HEK293 (cell line): ENCODE measurements at regions not wholly inside any gene's neighbourhood (a gene's known extent, or its start where the extent isn't known, plus 50 kb on each side); places are given as distances from the start of the nearest gene placed in this dataset.

Source experiments
- CTCF ChIA-PET: fragments of 350-600 bp; formaldehyde crosslinking; extraction: SDS; loops from one replicate; lab custom pipeline; 2021; ENCODE audit warnings: antibody characterized with exemption; lab: Yijun Ruan, JAX
- POLR2A ChIA-PET: fragments of 300-600 bp; formaldehyde crosslinking; extraction: SDS; loops from one replicate; lab custom pipeline; 2020; ENCODE audit warnings: antibody characterized with exemption, inconsistent platforms; lab: Yijun Ruan, JAX
- H3K27ac ChIP-seq: fragments of 200-500 bp; sonication (Bioruptor generic); 2 replicates; pipeline ENCODE4 v1.5.1; 2014; ENCODE audit warnings: low read depth, low read length, control low read depth, inconsistent platforms; ENCODE audit errors: extremely low read depth
- H3K36me3 ChIP-seq, 2 experiments: fragments of 200-500 bp in 1 of 2; sonication (Bioruptor generic) in 1 of 2; 1 replicate in 1 of 2; 2 replicates in 1 of 2; pipeline ENCODE4 v1.5.1; 2014 to 2017; ENCODE audit warnings: inconsistent platforms in 2 of 2, low read length in 2 of 2; ENCODE audit not compliant: control insufficient read depth in 2 of 2, insufficient read depth in 1 of 2
- H3K4me1 ChIP-seq: fragments of 200-500 bp; sonication (Bioruptor generic); 2 replicates; pipeline ENCODE4 v1.5.1; 2014; ENCODE audit warnings: mild to moderate bottlenecking, low read length, inconsistent platforms; ENCODE audit not compliant: control insufficient read depth, insufficient read depth
- H3K4me3 ChIP-seq: 2 replicates; pipeline ENCODE4 v1.5.1; 2011; ENCODE audit warnings: low read depth, mild to moderate bottlenecking, control low read depth, low read length, moderate library complexity
- H3K9me3 ChIP-seq: fragments of 200-500 bp; sonication (Bioruptor generic); 2 replicates; pipeline ENCODE4 v1.5.1; 2014; ENCODE audit warnings: low read depth, low read length, inconsistent platforms; ENCODE audit not compliant: control insufficient read depth, insufficient read depth
- KLF7 ChIP-seq: fragments of 450-650 bp; formaldehyde crosslinking; IDR thresholded peaks from 2 replicates; pipeline ENCODE4 v1.5.1; 2016; ENCODE audit warnings: missing biosample characterization, missing genetic modification characterization, borderline replicate concordance
- RBAK ChIP-seq: fragments of 450-650 bp; formaldehyde crosslinking; IDR thresholded peaks from 2 replicates; pipeline ENCODE4 v1.5.1; 2016; ENCODE audit warnings: missing biosample characterization, missing genetic modification characterization
- SCRT1 ChIP-seq: fragments of 450-650 bp; formaldehyde crosslinking; IDR thresholded peaks from 2 replicates; pipeline ENCODE4 v1.5.1; 2016; ENCODE audit warnings: missing biosample characterization, missing genetic modification characterization, borderline replicate concordance
- SP2 ChIP-seq: fragments of 450-650 bp; formaldehyde crosslinking; IDR thresholded peaks from 2 replicates; pipeline ENCODE4 v1.5.1; 2016; ENCODE audit warnings: missing biosample characterization, missing genetic modification characterization
- ZBTB7A ChIP-seq: fragments of 450-650 bp; formaldehyde crosslinking; IDR thresholded peaks from 2 replicates; pipeline ENCODE4 v1.5.1; 2016; ENCODE audit warnings: low read depth, missing biosample characterization, missing genetic modification characterization
- ZNF174 ChIP-seq: fragments of 450-650 bp; formaldehyde crosslinking; IDR thresholded peaks from 2 replicates; pipeline ENCODE4 v1.5.0; 2017; ENCODE audit warnings: missing biosample characterization, mild to moderate bottlenecking, missing genetic modification characterization
- ZNF175 ChIP-seq: fragments of 450-650 bp; formaldehyde crosslinking; IDR thresholded peaks from 2 replicates; pipeline ENCODE4 v1.5.1; 2016; ENCODE audit warnings: missing biosample characterization, missing genetic modification characterization
- ZNF223 ChIP-seq: fragments of 450-650 bp; formaldehyde crosslinking; IDR thresholded peaks from 2 replicates; pipeline ENCODE4 v1.5.1; 2016; ENCODE audit warnings: missing biosample characterization, missing genetic modification characterization
- ZNF24 ChIP-seq: fragments of 450-650 bp; formaldehyde crosslinking; IDR thresholded peaks from 2 replicates; pipeline ENCODE4 v1.5.1; 2016; ENCODE audit warnings: missing biosample characterization, missing genetic modification characterization
- ZNF248 ChIP-seq: fragments of 450-650 bp; formaldehyde crosslinking; IDR thresholded peaks from 2 replicates; pipeline ENCODE4 v1.5.1; 2017; ENCODE audit warnings: missing biosample characterization, missing genetic modification characterization
- ZNF274 ChIP-seq, 2 experiments: fragments of 200-500 bp in 1 of 2; fragments of 450-650 bp in 1 of 2; sonication (Bioruptor generic) in 1 of 2; formaldehyde crosslinking in 1 of 2; IDR thresholded peaks; 2 replicates each; pipeline versions ENCODE4 v1.5.1 to v1.6.1; 2014 to 2016; ENCODE audit warnings: borderline replicate concordance in 1 of 2, inconsistent platforms in 1 of 2, low read length in 1 of 2, missing biosample characterization in 1 of 2, missing genetic modification characterization in 1 of 2
- ZNF302 ChIP-seq: fragments of 450-650 bp; formaldehyde crosslinking; IDR thresholded peaks from 2 replicates; pipeline ENCODE4 v1.5.1; 2016; ENCODE audit warnings: missing biosample characterization, missing genetic modification characterization, low read depth
- ZNF335 ChIP-seq: fragments of 450-650 bp; formaldehyde crosslinking; conservative IDR thresholded peaks from 2 replicates; pipeline ENCODE4 v1.5.1; 2016; ENCODE audit warnings: missing biosample characterization, missing genetic modification characterization
- ZNF366 ChIP-seq: fragments of 450-650 bp; formaldehyde crosslinking; conservative IDR thresholded peaks from 2 replicates; pipeline ENCODE4 v1.5.1; 2016; ENCODE audit warnings: missing biosample characterization, missing genetic modification characterization
- ZNF544 ChIP-seq: fragments of 450-650 bp; formaldehyde crosslinking; IDR thresholded peaks from 2 replicates; pipeline ENCODE4 v1.5.0; 2017; ENCODE audit warnings: missing biosample characterization, missing genetic modification characterization
- ZNF549 ChIP-seq: fragments of 450-650 bp; IDR thresholded peaks from 2 replicates; pipeline ENCODE4 v1.5.1; 2018; ENCODE audit warnings: missing biosample characterization, missing genetic modification characterization, mild to moderate bottlenecking, inconsistent platforms, moderate library complexity
- ZNF555 ChIP-seq: fragments of 450-650 bp; formaldehyde crosslinking; conservative IDR thresholded peaks from 2 replicates; pipeline ENCODE4 v1.5.1; 2017; ENCODE audit warnings: missing biosample characterization, mild to moderate bottlenecking, missing genetic modification characterization, inconsistent platforms
- ZNF571 ChIP-seq: fragments of 450-650 bp; formaldehyde crosslinking; IDR thresholded peaks from 2 replicates; pipeline ENCODE4 v1.5.0; 2017; ENCODE audit warnings: missing biosample characterization, missing genetic modification characterization
- ZNF610 ChIP-seq: fragments of 450-650 bp; formaldehyde crosslinking; IDR thresholded peaks from 2 replicates; pipeline ENCODE4 v1.5.1; 2016; ENCODE audit warnings: missing biosample characterization, missing genetic modification characterization, borderline replicate concordance
- ZNF791 ChIP-seq: fragments of 450-650 bp; formaldehyde crosslinking; IDR thresholded peaks from 2 replicates; pipeline ENCODE4 v1.5.1; 2016; ENCODE audit warnings: missing biosample characterization, missing genetic modification characterization
- TF ChIP-seq, protein P1 (sequence below): fragments of 450-650 bp; formaldehyde crosslinking; IDR thresholded peaks from 2 replicates; pipeline ENCODE4 v1.5.1; 2016; ENCODE audit warnings: missing biosample characterization, missing genetic modification characterization
- TF ChIP-seq, protein P2 (sequence below): fragments of 450-650 bp; formaldehyde crosslinking; conservative IDR thresholded peaks from 2 replicates; pipeline ENCODE4 v1.5.1; 2016; ENCODE audit warnings: low read depth, missing biosample characterization, missing genetic modification characterization

- H3K4me1 ChIP-seq, result no peaks in the 10 kb centered on the region
- no peaks in the 10 kb centered on the region for H3K36me3 ChIP-seq
- H3K4me3 ChIP-seq, result no peak overlapping the region
- CTCF ChIA-PET, result interaction anchor here (0.8 to 1.0 kb wide), 2 partner anchors 10 to 11 kb away, joined by 3 to 4 read pairs; no protein-coding TSS in a partner anchor
- no peak for TF ChIP-seq ZNF223 (tag by site-specific recombination)
- no peak for TF ChIP-seq ZBTB7A
- TF ChIP-seq ZNF549 (tag by site-specific recombination), result no peak
- TF ChIP-seq SP2 (tag by site-specific recombination), result no peak
- TF ChIP-seq ZNF610 (tag by site-specific recombination), result no peak
- TF ChIP-seq KLF7 (tag by site-specific recombination), result no peak
- TF ChIP-seq, protein P1, sequence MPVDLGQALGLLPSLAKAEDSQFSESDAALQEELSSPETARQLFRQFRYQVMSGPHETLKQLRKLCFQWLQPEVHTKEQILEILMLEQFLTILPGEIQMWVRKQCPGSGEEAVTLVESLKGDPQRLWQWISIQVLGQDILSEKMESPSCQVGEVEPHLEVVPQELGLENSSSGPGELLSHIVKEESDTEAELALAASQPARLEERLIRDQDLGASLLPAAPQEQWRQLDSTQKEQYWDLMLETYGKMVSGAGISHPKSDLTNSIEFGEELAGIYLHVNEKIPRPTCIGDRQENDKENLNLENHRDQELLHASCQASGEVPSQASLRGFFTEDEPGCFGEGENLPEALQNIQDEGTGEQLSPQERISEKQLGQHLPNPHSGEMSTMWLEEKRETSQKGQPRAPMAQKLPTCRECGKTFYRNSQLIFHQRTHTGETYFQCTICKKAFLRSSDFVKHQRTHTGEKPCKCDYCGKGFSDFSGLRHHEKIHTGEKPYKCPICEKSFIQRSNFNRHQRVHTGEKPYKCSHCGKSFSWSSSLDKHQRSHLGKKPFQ (tag by site-specific recombination), result no peak
- no peak for TF ChIP-seq ZNF248
- H3K9me3 ChIP-seq, result no peaks in the 10 kb centered on the region
- POLR2A ChIA-PET, result no interaction called here
- H3K27ac ChIP-seq, result no peak overlapping the region
These were observed 107.0 kb upstream of the AKIP1 start for GRCh38 chr11:8803973-8804372.

- H3K36me3 ChIP-seq, result no peaks in the 10 kb centered on the region
- POLR2A ChIA-PET, result no interaction called here
- no peaks in the 10 kb centered on the region for H3K4me1 ChIP-seq
- CTCF ChIA-PET, result interaction anchor here (1.0 kb wide), 1 partner anchor 14 kb away, joined by 3 read pairs; no protein-coding TSS in a partner anchor
- no peak for TF ChIP-seq ZNF571 (tag by site-specific recombination)
- no peak for TF ChIP-seq ZNF175 (tag by site-specific recombination)
- TF ChIP-seq ZNF274 (IDR thresholded peaks at IDR 0.05; ENCODE audit: low read length), result no peak
- no peak for TF ChIP-seq ZNF274 (tag by site-specific recombination; IDR thresholded peaks at IDR 0.05; ENCODE audit: borderline replicate concordance)
- TF ChIP-seq ZNF24 (tag by site-specific recombination), result no peak
- no peak for TF ChIP-seq ZNF366 (tag by site-specific recombination)
- no peak for TF ChIP-seq RBAK (tag by site-specific recombination)
- no peak overlapping the region for H3K27ac ChIP-seq
- H3K4me3 ChIP-seq, result no peak overlapping the region
- no peaks in the 10 kb centered on the region for H3K9me3 ChIP-seq
These were observed 105.7 kb upstream of the AKIP1 start for GRCh38 chr11:8805296-8805695.

DNA sequence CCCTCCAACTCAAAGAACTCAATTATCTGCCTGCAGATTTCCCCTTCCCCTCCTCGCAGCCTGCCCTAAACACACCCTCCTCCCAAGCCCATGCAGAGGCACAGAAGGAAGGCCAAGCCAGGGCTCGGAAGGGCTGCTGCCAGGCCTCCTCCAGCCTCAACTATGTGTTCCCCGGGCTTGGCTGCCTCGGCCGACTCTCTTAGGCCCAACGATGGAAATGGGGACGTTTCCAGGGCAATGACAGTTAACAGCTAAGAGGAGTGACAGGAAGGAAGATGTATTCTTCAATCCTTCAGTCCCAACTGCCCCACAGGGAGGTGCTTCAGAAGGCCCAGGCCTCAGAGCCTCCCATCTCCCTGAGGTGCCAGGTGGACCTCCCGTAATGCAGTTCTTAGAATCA is 104.0 kb upstream of the AKIP1 start:
- H3K27ac ChIP-seq, result no peak overlapping the region
- no peaks in the 10 kb centered on the region for H3K36me3 ChIP-seq
- no peak for TF ChIP-seq SP2 (tag by site-specific recombination)
- TF ChIP-seq ZNF302 (tag by site-specific recombination), result no peak
- H3K4me3 ChIP-seq, result no peak overlapping the region
- ChIA-PET POLR2A (no interaction called here), CTCF (no interaction called here)
- no peaks in the 10 kb centered on the region for H3K9me3 ChIP-seq
- no peaks in the 10 kb centered on the region for H3K4me1 ChIP-seq

- Histone ChIP-seq H3K36me3 (no peaks in the 10 kb centered on the region), H3K9me3 (no peaks in the 10 kb centered on the region), H3K27ac (no peak overlapping the region), H3K4me1 (no peaks in the 10 kb centered on the region), H3K4me3 (no peak overlapping the region)
- ChIA-PET CTCF (no interaction called here), POLR2A (no interaction called here)
- TF ChIP-seq ZNF544, result no peak
- TF ChIP-seq ZNF791 (tag by site-specific recombination), result no peak
- TF ChIP-seq ZNF335 (tag by site-specific recombination), result no peak
- no peak for TF ChIP-seq SCRT1 (tag by site-specific recombination)
- TF ChIP-seq ZNF174, result no peak
- TF ChIP-seq, protein P2, sequence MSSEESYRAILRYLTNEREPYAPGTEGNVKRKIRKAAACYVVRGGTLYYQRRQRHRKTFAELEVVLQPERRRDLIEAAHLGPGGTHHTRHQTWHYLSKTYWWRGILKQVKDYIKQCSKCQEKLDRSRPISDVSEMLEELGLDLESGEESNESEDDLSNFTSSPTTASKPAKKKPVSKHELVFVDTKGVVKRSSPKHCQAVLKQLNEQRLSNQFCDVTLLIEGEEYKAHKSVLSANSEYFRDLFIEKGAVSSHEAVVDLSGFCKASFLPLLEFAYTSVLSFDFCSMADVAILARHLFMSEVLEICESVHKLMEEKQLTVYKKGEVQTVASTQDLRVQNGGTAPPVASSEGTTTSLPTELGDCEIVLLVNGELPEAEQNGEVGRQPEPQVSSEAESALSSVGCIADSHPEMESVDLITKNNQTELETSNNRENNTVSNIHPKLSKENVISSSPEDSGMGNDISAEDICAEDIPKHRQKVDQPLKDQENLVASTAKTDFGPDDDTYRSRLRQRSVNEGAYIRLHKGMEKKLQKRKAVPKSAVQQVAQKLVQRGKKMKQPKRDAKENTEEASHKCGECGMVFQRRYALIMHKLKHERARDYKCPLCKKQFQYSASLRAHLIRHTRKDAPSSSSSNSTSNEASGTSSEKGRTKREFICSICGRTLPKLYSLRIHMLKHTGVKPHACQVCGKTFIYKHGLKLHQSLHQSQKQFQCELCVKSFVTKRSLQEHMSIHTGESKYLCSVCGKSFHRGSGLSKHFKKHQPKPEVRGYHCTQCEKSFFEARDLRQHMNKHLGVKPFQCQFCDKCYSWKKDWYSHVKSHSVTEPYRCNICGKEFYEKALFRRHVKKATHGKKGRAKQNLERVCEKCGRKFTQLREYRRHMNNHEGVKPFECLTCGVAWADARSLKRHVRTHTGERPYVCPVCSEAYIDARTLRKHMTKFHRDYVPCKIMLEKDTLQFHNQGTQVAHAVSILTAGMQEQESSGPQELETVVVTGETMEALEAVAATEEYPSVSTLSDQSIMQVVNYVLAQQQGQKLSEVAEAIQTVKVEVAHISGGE (tag by site-specific recombination), result no peak
- no peak for TF ChIP-seq ZNF555 (tag by site-specific recombination)
These were observed 103.3 kb upstream of the AKIP1 start for GRCh38 chr11:8807544-8808225.
